ENCODE measurements at regions not wholly inside any gene's neighbourhood (a gene's known extent, or its start where the extent isn't known, plus 50 kb on each side); places are given as distances from the start of the nearest gene placed in this dataset.
"Not testable (repeated sequence)": the region's sequence is repeated elsewhere in the genome, so short reads cannot be mapped to it uniquely, and the experiment has no call there.

GRCh38 chr9:42377530-42378417 is 194.3 kb downstream of the SPATA31A6 start:
- not testable (repeated sequence) for H3K4me3 ChIP-seq (ENCODE audit: low read depth, low read length); H3K36me3 ChIP-seq (ENCODE audit: control insufficient read depth, insufficient read depth, low read length); FAIRE-seq

GRCh38 chr9:42378418-42378815 is 195.0 kb downstream of the SPATA31A6 start:
- TF ChIP-seq CTCF (IDR thresholded peaks at IDR 0.05; ENCODE audit: insufficient read depth, low read length, severe bottlenecking): no peak

More at GRCh38 chr9:42377530-42378417, 194.3 kb downstream of the SPATA31A6 start:
- DNase-seq (ENCODE audit: low read depth); H3K27me3 ChIP-seq (ENCODE audit: control insufficient read depth, insufficient read depth, low read length): not testable (repeated sequence)

GRCh38 chr9:42379602-42380001 is 196.1 kb downstream of the SPATA31A6 start:
- not testable (repeated sequence) for H3K27me3 ChIP-seq (ENCODE audit: control insufficient read depth, insufficient read depth, low read length); FAIRE-seq; H3K36me3 ChIP-seq (ENCODE audit: control insufficient read depth, insufficient read depth, low read length); H3K4me3 ChIP-seq (ENCODE audit: low read depth, low read length); DNase-seq (ENCODE audit: low read depth)

More at GRCh38 chr9:42378418-42378815, 195.0 kb downstream of the SPATA31A6 start:
- no peak for DNase-seq (ENCODE audit: low read depth)
- Histone ChIP-seq H3K4me3 (ENCODE audit: low read depth, low read length) (no peak overlapping the region), H3K27me3 (ENCODE audit: control insufficient read depth, insufficient read depth, low read length) (no peaks in the 10 kb centered on the region), H3K36me3 (ENCODE audit: control insufficient read depth, insufficient read depth, low read length) (no peaks in the 10 kb centered on the region)
- no peak for FAIRE-seq

- not testable (repeated sequence) for FAIRE-seq; H3K36me3 ChIP-seq (ENCODE audit: control insufficient read depth, insufficient read depth, low read length); DNase-seq (ENCODE audit: low read depth); H3K4me3 ChIP-seq (ENCODE audit: low read depth, low read length); H3K27me3 ChIP-seq (ENCODE audit: control insufficient read depth, insufficient read depth, low read length)
Observed at GRCh38 chr9:42384585-42384984, 201.1 kb downstream of the SPATA31A6 start.

- not testable (repeated sequence) for FAIRE-seq; DNase-seq (ENCODE audit: low read depth); H3K36me3 ChIP-seq (ENCODE audit: control insufficient read depth, insufficient read depth, low read length); H3K4me3 ChIP-seq (ENCODE audit: low read depth, low read length); H3K27me3 ChIP-seq (ENCODE audit: control insufficient read depth, insufficient read depth, low read length)
Observed at GRCh38 chr9:42385574-42386120, 202.2 kb downstream of the SPATA31A6 start.

- Histone ChIP-seq H3K4me3 (ENCODE audit: low read depth, low read length) (no peak overlapping the region), H3K36me3 (ENCODE audit: control insufficient read depth, insufficient read depth, low read length) (no peaks in the 10 kb centered on the region), H3K27me3 (ENCODE audit: control insufficient read depth, insufficient read depth, low read length) (no peaks in the 10 kb centered on the region)
- DNase-seq (ENCODE audit: low read depth): no peak
- no peak for FAIRE-seq
- no peak for TF ChIP-seq CTCF (IDR thresholded peaks at IDR 0.05; ENCODE audit: insufficient read depth, low read length, severe bottlenecking)
Observed at GRCh38 chr9:42386477-42386876, 203.0 kb downstream of the SPATA31A6 start.

- TF ChIP-seq CTCF (IDR thresholded peaks at IDR 0.05; ENCODE audit: insufficient read depth, low read length, severe bottlenecking): no peak
- FAIRE-seq (no peak), DNase-seq (ENCODE audit: low read depth) (no peak)
Observed at GRCh38 chr9:42388146-42388690, 204.8 kb downstream of the SPATA31A6 start.

More at GRCh38 chr9:42388146-42388690, 204.8 kb downstream of the SPATA31A6 start:
- Histone ChIP-seq H3K36me3 (ENCODE audit: control insufficient read depth, insufficient read depth, low read length) (no peaks in the 10 kb centered on the region), H3K4me3 (ENCODE audit: low read depth, low read length) (no peak overlapping the region), H3K27me3 (ENCODE audit: control insufficient read depth, insufficient read depth, low read length) (no peaks in the 10 kb centered on the region)
